ENCODE measurements at regions not wholly inside any gene's neighbourhood (a gene's known extent, or its start where the extent isn't known, plus 50 kb on each side); places are given as distances from the start of the nearest gene placed in this dataset.

DNA sequence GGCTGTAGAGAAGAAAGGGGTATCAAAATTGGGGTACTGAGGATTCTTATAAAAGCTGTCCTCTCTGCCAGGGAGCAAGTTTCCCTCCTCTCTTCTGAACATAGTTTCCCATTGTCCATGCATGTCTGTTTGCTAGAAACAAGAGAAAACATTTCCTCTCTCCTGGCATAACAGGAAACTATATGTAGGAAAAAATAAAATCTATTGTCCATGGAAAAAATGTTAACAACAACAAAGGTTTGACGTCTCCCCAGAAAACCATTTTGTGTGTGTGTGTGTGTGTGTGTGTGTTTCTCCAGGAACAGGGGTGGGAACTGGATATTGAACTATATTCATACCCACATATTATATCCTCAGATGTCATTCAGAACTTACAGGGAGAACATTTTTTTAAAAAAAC lies 107.2 kb downstream of the GASK1B start:
- TF ChIP-seq, protein P1, sequence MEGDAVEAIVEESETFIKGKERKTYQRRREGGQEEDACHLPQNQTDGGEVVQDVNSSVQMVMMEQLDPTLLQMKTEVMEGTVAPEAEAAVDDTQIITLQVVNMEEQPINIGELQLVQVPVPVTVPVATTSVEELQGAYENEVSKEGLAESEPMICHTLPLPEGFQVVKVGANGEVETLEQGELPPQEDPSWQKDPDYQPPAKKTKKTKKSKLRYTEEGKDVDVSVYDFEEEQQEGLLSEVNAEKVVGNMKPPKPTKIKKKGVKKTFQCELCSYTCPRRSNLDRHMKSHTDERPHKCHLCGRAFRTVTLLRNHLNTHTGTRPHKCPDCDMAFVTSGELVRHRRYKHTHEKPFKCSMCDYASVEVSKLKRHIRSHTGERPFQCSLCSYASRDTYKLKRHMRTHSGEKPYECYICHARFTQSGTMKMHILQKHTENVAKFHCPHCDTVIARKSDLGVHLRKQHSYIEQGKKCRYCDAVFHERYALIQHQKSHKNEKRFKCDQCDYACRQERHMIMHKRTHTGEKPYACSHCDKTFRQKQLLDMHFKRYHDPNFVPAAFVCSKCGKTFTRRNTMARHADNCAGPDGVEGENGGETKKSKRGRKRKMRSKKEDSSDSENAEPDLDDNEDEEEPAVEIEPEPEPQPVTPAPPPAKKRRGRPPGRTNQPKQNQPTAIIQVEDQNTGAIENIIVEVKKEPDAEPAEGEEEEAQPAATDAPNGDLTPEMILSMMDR (IDR thresholded peaks at IDR 0.05), result no peak
- TF ChIP-seq EZH2 (IDR thresholded peaks at IDR 0.05; ENCODE audit: borderline replicate concordance, insufficient read depth, low read depth, low read length, poor library complexity, severe bottlenecking), result no peak

All from B cell (primary cell).